ENCODE measurements at regions not wholly inside any gene's neighbourhood (a gene's known extent, or its start where the extent isn't known, plus 50 kb on each side); places are given as distances from the start of the nearest gene placed in this dataset.
"Not testable (repeated sequence)": the region's sequence is repeated elsewhere in the genome, so short reads cannot be mapped to it uniquely, and the experiment has no call there.

DNA sequence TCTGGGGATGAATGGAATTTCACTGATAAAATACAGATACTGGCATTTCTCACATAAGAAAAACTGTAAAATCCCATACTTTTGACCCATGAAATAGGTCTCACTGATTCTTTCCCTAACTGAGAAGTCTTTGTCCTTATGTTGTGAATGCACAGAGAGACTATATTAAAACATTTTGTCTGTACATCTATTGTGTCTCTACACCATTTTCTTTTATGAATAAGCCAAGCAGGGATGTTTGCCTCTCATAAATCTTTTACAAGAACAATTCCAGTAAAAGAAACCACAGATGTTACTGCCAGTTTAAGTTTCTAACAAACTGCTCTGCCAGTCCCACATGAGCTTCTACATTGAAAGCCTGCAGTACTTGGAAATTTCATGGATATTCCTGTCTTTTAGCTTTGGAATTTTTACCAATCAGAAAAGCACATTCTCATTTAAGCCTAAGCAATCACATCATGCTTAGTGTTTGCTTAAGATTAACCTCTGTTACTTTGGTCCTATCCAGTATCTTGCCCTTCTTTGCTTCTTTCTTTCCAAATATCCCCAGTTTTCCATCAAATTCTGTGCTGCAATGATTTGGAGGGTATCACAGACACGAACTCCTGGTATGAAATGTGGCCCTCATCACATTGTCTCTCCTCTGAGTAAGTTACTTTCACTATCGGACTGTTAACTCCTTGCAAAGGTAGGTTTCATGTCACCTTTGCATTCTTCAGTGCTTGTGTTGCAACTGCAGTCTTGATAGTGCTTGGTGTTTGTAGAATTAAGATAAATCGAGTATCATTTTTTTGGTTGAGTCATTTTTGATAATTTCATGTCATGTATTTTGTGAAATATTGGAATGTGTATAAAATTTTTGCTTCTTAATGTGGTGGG, 415.1 kb upstream of the ADAMTSL1 start:
- WGBS: 77% methylated on average over 3 of the region's 3 CpGs
- H3K4me1 ChIP-seq (ENCODE audit: control insufficient read depth, insufficient read depth, low read length): peaks cover 1% of the 10 kb centered on the region

DNA sequence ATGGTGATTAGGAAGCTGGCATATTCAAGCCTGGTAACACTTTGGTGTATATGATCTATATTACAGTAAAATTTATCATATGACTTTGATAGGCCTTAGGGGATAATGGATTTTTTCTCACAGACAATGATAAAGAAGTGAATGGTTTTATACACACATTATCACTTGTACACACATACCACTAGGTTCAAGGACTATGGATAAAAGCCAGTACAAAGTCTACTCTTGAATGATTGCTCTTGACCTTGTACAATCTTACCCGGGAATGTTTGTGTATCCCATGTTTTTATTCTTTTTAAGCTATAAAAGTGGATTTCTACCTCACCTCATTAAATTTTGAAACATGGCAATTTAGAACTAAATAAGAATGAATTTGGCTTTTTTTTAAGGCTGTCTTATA, 414.5 kb upstream of the ADAMTSL1 start:
- ATAC-seq (no peak), DNase-seq (no peak)
- intact Hi-C loops (cut with DNase I): no loop called here
- no peaks in the 10 kb centered on the region for H3K27me3 ChIP-seq (ENCODE audit: control insufficient read depth, insufficient read depth)
- no peaks in the 10 kb centered on the region for H3K9me3 ChIP-seq (ENCODE audit: control insufficient read depth, low read length)
- H3K4me3 ChIP-seq (ENCODE audit: low read length): no peak overlapping the region
- H3K4me1 ChIP-seq (ENCODE audit: control insufficient read depth, insufficient read depth, low read length): peaks cover 1% of the 10 kb centered on the region
- 40% methylated on average over 1 of the region's 1 CpG for WGBS
- H3K27ac ChIP-seq (ENCODE audit: low read length): no peak overlapping the region

More for the DNA sequence above, 415.1 kb upstream of the ADAMTSL1 start:
- Histone ChIP-seq H3K4me3 (ENCODE audit: low read length) (no peak overlapping the region), H3K27me3 (ENCODE audit: control insufficient read depth, insufficient read depth) (no peaks in the 10 kb centered on the region), H3K27ac (ENCODE audit: low read length) (no peak overlapping the region), H3K9me3 (ENCODE audit: control insufficient read depth, low read length) (no peaks in the 10 kb centered on the region)
- intact Hi-C loops (cut with DNase I): no loop called here
- DNase-seq (no peak), ATAC-seq (no peak)

DNA sequence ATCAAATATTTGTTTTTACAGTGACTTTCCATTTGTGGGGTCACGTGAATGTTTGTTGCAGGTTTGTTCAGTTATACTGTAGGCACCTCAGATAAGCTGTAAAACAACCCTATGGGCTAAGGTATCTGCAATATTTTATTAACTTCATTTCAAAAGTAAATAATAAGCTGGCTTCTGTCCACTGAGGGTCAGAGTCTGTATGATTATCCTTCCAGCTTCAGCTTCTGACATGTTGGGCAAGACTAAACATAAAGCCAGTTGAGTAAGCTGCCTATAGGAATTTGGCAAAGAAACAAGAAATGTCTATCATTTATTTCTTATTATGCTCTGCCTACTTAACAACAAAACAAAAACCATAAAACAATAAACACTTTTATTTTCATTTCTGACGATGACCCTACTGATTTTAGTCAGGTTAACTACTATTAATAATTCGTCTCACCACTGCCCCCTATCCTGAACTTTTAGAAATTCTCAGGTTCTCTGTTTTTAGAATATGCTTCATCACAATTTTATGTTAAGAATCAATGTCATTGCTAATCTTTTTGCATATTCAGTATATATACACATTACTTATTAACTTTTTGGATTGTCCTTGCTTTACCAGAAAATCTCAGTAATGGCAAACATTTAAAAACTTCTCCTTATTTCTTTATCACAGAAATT, 413.6 kb upstream of the ADAMTSL1 start:
- H3K27me3 ChIP-seq (ENCODE audit: control insufficient read depth, insufficient read depth): no peaks in the 10 kb centered on the region
- ATAC-seq (no peak), DNase-seq (no peak)
- no peak overlapping the region for H3K27ac ChIP-seq (ENCODE audit: low read length)
- H3K4me3 ChIP-seq (ENCODE audit: low read length): no peak overlapping the region
- no peaks in the 10 kb centered on the region for H3K9me3 ChIP-seq (ENCODE audit: control insufficient read depth, low read length)
- intact Hi-C loops (cut with DNase I): no loop called here
- WGBS: 66% methylated on average over 3 of the region's 3 CpGs
- peaks cover 1% of the 10 kb centered on the region for H3K4me1 ChIP-seq (ENCODE audit: control insufficient read depth, insufficient read depth, low read length)

DNA sequence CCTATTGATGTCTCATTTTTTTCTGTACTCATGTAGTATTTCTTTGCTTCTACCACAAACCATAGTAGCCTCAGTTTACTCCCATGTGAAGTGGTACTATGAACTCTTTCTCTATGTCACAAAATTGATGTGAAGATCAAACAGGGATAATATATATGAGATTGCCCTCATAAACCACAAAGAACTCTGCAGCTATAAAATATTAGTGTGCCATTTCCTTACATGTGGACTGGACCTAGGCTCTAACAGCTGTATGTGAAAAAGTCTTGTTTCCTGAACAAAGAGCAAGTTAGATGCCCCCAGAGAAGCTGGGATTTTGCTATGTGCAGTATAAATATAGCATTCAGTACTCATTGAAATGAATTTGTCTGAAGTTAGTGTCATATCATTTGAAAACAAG, 412.6 kb upstream of the ADAMTSL1 start:
- Histone ChIP-seq H3K4me1 (ENCODE audit: control insufficient read depth, insufficient read depth, low read length) (peaks cover 1% of the 10 kb centered on the region), H3K4me3 (ENCODE audit: low read length) (no peak overlapping the region), H3K27me3 (ENCODE audit: control insufficient read depth, insufficient read depth) (no peaks in the 10 kb centered on the region), H3K27ac (ENCODE audit: low read length) (no peak overlapping the region), H3K9me3 (ENCODE audit: control insufficient read depth, low read length) (no peaks in the 10 kb centered on the region)
- ATAC-seq (no peak), DNase-seq (no peak)
- intact Hi-C loops (cut with DNase I): no loop called here

DNA sequence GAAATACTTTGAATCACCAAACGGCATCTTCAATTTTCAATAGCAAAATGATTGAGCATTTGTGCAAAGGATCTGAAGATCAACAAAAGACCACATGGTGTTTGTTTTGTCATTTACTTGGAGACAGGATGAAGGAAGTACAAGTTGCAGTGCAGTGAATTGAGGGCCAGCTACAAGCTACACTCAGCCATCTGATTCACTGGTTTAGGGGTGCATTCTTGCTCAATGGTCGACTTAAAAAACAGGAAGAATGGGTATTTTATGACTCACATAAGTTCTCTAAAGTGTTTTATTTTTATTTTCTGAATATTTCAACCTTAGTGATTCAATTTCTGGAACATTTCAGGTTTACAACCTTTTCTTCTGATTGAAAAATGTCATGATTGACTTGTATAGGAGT, 412.1 kb upstream of the ADAMTSL1 start:
- H3K9me3 ChIP-seq (ENCODE audit: control insufficient read depth, low read length): no peaks in the 10 kb centered on the region
- DNase-seq (no peak), ATAC-seq (no peak)
- WGBS: 55% methylated on average over 2 of the region's 2 CpGs
- H3K4me3 ChIP-seq (ENCODE audit: low read length): no peak overlapping the region
- H3K4me1 ChIP-seq (ENCODE audit: control insufficient read depth, insufficient read depth, low read length): peaks cover 1% of the 10 kb centered on the region
- H3K27ac ChIP-seq (ENCODE audit: low read length): no peak overlapping the region
- H3K27me3 ChIP-seq (ENCODE audit: control insufficient read depth, insufficient read depth): no peaks in the 10 kb centered on the region
- intact Hi-C loops (cut with DNase I): no loop called here

DNA sequence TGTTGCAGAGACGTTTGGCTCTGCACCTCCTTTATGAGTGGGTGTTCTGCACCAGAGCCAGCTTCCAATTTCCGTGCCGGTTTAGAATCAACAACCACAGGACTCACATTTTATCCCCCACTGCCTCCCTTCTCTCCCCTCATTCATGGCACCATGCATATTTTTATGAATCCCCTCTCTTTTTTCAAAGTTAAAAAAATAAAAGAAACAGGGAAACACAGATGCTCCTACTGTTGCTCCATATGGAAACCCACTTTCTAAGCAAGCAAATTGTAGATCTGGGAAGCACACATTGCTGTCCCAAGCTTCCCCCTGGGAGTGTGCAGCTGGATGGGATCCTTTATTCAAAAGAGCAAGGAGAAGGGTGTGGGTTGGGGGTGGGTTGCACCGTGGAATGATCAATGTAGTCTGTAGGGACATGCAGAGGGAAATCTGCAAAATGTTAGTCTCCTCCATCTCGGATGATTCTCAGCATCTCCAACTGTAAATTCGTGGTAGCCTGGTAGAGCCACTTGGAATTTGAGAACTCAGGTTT, 410.0 kb upstream of the ADAMTSL1 start:
- Histone ChIP-seq H3K4me1 (ENCODE audit: control insufficient read depth, insufficient read depth, low read length) (peaks cover 1% of the 10 kb centered on the region), H3K9me3 (ENCODE audit: control insufficient read depth, low read length) (no peaks in the 10 kb centered on the region), H3K27me3 (ENCODE audit: control insufficient read depth, insufficient read depth) (no peaks in the 10 kb centered on the region), H3K27ac (ENCODE audit: low read length) (no peak overlapping the region), H3K4me3 (ENCODE audit: low read length) (no peak overlapping the region)
- 51% methylated on average over 6 of the region's 6 CpGs for WGBS
- intact Hi-C loops (cut with DNase I): no loop called here
- ATAC-seq: no peak
- no peak for DNase-seq

DNA sequence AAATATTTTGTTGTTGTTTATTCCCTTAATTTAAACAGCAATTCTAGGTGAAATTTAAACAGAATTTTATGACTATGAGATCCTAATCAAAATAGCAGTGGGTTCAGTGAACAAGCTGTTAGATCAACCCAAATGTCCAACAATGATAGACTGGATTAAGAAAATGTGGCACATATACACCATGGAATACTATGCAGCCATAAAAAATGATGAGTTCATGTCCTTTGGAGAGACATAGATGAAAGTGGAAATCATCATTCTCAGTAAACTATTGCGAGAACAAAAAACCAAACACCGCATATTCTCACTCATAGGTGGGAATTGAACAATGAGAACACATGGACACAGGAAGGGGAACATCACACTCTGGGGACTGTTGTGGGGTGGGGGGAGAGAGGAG, 407.3 kb upstream of the ADAMTSL1 start:
- H3K4me3 ChIP-seq (ENCODE audit: low read length); intact Hi-C loops (cut with DNase I); H3K4me1 ChIP-seq (ENCODE audit: control insufficient read depth, insufficient read depth, low read length); ATAC-seq; H3K27ac ChIP-seq (ENCODE audit: low read length); H3K9me3 ChIP-seq (ENCODE audit: control insufficient read depth, low read length); H3K27me3 ChIP-seq (ENCODE audit: control insufficient read depth, insufficient read depth); DNase-seq: not testable (repeated sequence)
- WGBS: 92% methylated on average over 2 of the region's 2 CpGs

DNA sequence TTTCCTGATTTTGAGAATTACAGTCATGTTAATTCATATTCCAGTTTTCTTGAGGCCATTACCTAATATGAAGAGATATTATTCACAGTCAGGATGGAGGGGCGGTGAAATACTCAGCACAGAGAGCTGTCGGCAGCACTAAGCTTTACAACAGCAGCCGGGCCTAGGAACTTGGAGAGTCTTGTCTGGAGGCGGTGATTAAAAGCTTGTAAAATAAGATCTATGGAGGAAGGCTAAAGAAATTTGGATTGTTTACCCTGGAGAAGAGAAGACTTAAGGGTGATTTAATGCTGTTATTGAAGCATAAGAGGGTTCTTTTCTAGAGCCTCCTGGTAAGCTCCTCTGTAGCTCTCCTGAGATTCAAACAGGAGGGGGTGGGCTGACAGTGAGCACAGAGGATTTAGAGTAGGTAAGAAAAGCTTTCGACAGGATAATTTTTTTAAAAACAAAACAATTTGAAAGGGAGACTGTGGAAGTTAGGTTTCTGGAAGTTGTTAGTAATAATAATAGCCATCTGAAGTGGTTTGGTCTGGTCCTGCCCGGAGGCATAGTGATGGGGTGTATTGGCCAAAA, 406.3 kb upstream of the ADAMTSL1 start:
- intact Hi-C loops (cut with DNase I): no loop called here
- H3K4me1 ChIP-seq (ENCODE audit: control insufficient read depth, insufficient read depth, low read length): peaks cover 1% of the 10 kb centered on the region
- ATAC-seq: no peak
- H3K27ac ChIP-seq (ENCODE audit: low read length): no peak overlapping the region
- WGBS: 83% methylated on average over 6 of the region's 6 CpGs
- DNase-seq: no peak
- H3K4me3 ChIP-seq (ENCODE audit: low read length): no peak overlapping the region
- H3K27me3 ChIP-seq (ENCODE audit: control insufficient read depth, insufficient read depth): no peaks in the 10 kb centered on the region
- no peaks in the 10 kb centered on the region for H3K9me3 ChIP-seq (ENCODE audit: control insufficient read depth, low read length)

DNA sequence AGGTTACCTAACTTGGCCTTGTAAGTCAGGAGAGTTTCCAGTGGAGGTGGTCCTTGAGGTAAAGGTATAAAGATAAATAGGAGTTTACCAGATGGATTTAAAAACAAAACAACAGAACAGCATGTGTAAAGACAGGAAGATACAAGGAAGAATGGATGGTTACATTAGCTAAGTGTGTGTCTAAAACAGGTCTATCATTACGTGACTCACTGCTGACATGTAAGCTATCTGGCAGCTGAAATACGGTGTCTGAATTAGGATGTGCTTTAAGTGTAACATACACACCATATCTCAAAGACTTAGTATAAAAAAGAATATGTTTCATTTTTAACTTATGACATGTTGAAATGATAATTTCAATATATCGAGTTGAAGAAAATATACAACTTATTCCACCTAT, 405.1 kb upstream of the ADAMTSL1 start:
- H3K4me3 ChIP-seq (ENCODE audit: low read length): no peak overlapping the region
- H3K27ac ChIP-seq (ENCODE audit: low read length): no peak overlapping the region
- intact Hi-C loops (cut with DNase I): no loop called here
- no peaks in the 10 kb centered on the region for H3K9me3 ChIP-seq (ENCODE audit: control insufficient read depth, low read length)
- ATAC-seq (no peak), DNase-seq (no peak)
- 84% methylated on average over 3 of the region's 3 CpGs for WGBS
- no peaks in the 10 kb centered on the region for H3K4me1 ChIP-seq (ENCODE audit: control insufficient read depth, insufficient read depth, low read length)
- H3K27me3 ChIP-seq (ENCODE audit: control insufficient read depth, insufficient read depth): no peaks in the 10 kb centered on the region

DNA sequence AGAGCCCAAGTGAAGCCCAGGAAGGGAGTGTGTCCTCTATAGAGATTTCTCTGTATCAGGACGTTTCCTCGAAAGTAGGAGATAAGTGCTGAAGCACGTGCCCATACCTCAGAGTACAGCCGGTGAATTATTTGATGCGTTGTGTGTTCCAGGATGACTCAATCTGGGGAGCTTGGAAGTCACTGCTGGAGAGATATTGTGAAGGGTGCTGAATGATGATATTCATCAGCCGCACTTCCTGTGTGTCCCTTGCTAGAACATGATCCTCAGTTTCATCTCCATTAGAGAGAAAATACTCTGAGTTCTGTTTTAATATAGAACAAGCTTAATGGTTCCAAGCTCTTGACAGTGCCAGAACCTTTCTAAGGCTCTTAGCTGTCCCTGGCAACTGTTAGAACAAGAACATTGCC, 402.3 kb upstream of the ADAMTSL1 start:
- peak; percentile 32 to 87 for ATAC-seq
- no peak overlapping the region for H3K4me3 ChIP-seq (ENCODE audit: low read length)
- no peak for DNase-seq
- WGBS: 28% methylated on average over 6 of the region's 6 CpGs
- H3K4me1 ChIP-seq (ENCODE audit: control insufficient read depth, insufficient read depth, low read length): no peaks in the 10 kb centered on the region
- no peaks in the 10 kb centered on the region for H3K9me3 ChIP-seq (ENCODE audit: control insufficient read depth, low read length)
- H3K27me3 ChIP-seq (ENCODE audit: control insufficient read depth, insufficient read depth): no peaks in the 10 kb centered on the region
- H3K27ac ChIP-seq (ENCODE audit: low read length): peak overlapping the region; percentile 21
- intact Hi-C loops (cut with DNase I): no loop called here

DNA sequence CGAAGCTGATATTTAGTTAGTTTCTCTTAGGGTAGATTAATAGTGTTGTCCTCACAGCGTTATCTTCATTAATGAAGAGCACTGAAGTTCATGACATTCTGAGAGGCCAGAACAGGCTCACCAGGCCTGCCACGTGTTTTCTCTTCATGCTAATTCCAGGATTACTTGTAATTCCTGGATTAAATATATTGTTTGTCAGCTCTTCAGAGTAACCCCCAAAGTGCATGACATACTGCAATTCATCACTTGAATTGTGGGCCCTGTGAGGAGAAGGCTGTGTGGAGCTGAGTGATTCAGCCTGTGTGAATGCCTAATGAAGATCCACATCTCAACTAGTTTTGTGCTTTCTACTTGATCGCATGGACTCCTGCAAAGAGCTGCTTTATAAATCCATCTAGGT, 401.0 kb upstream of the ADAMTSL1 start:
- intact Hi-C loops (cut with DNase I): no loop called here
- Histone ChIP-seq H3K27ac (ENCODE audit: low read length) (no peak overlapping the region), H3K4me1 (ENCODE audit: control insufficient read depth, insufficient read depth, low read length) (no peaks in the 10 kb centered on the region), H3K4me3 (ENCODE audit: low read length) (no peak overlapping the region), H3K27me3 (ENCODE audit: control insufficient read depth, insufficient read depth) (no peaks in the 10 kb centered on the region), H3K9me3 (ENCODE audit: control insufficient read depth, low read length) (no peaks in the 10 kb centered on the region)
- ATAC-seq (no peak), DNase-seq (no peak)
- WGBS: 79% methylated on average over 4 of the region's 4 CpGs

Measured in right cardiac atrium (tissue), 5 donors.